Right lobe of liver (tissue), 6 donors: ENCODE measurements at regions not wholly inside any gene's neighbourhood (a gene's known extent, or its start where the extent isn't known, plus 50 kb on each side); places are given as distances from the start of the nearest gene placed in this dataset.
"Not testable (repeated sequence)": the region's sequence is repeated elsewhere in the genome, so short reads cannot be mapped to it uniquely, and the experiment has no call there.

Source experiments
- ATAC-seq, 4 donors: fragments of 200-7000 bp; cut with Tn5 transposase; one replicate each; pipeline ENCODE4 v1.9.1; 2020; ENCODE audit warnings: mild to moderate bottlenecking in 4 of 4, moderate library complexity in 4 of 4
- DNase-seq, 3 donors: peaks; one replicate each; pipeline ENCODE4 v3.0.0-alpha.2; 2020
- H3K27ac ChIP-seq, 3 donors: fragments of 200-600 bp; one replicate each; pipeline ENCODE4 v1.8.0; 2022
- H3K27me3 ChIP-seq, 2 donors: fragments of 200-600 bp; one replicate each; pipeline ENCODE4 v1.8.0; 2022
- H3K36me3 ChIP-seq, 4 donors: fragments of 200-600 bp; sonication (generic) in 1 of 4; one replicate each; pipeline versions ENCODE4 v1.5.1 to v1.8.0; 2017 to 2022; ENCODE audit warnings: control low read depth in 1 of 4
- H3K4me1 ChIP-seq, 4 donors: fragments of 200-600 bp; sonication (generic) in 1 of 4; one replicate each; pipeline versions ENCODE4 v1.5.1 to v1.8.0; 2017 to 2022; ENCODE audit warnings: control low read depth in 1 of 4
- H3K4me3 ChIP-seq, 3 donors: fragments of 200-600 bp; one replicate each; pipeline ENCODE4 v1.8.0; 2022
- H3K9me3 ChIP-seq, 4 donors: fragments of 200-600 bp; sonication (generic) in 1 of 4; one replicate each; pipeline versions ENCODE4 v1.5.1 to v1.8.0; 2017 to 2022; ENCODE audit warnings: control low read depth in 1 of 4
- CTCF ChIP-seq, 4 donors: fragments of 200-600 bp in 3 of 4; fragments of 450-650 bp in 1 of 4; IDR thresholded peaks; one replicate each; pipeline versions ENCODE4 v1.5.1 to v1.8.0; 2016 to 2022; ENCODE audit warnings: antibody characterized with exemption in 4 of 4, mild to moderate bottlenecking in 2 of 4
- POLR2A ChIP-seq: fragments of 450-650 bp; IDR thresholded peaks from one replicate; pipeline ENCODE4 v1.6.1; 2017; ENCODE audit warnings: antibody characterized with exemption, mild to moderate bottlenecking
- WGBS: methylation state at CpG from one replicate; pipeline ENCODE4 v1.1.6; 2018; ENCODE audit warnings: low coverage, low lambda C conversion rate; ENCODE audit not compliant: insufficient coverage; ENCODE audit errors: missing lambda C conversion rate; 5-methylcytosine and 5-hydroxymethylcytosine counted together
- intact Hi-C, 2 donors: fragments of 100-400 bp; cut with DNase I; formaldehyde crosslinking; loops; one replicate each; pipeline versions ENCODE4 v1.11.2 to v1.14.1; 2022
- donor health status: DM: no; HTN: yes; CAD: no.
- donor health status: DM: no; HTN: no; CAD: no.
- donor health status: DM: no; HTN: no; CAD: no.
- donor health status: DM: no; HTN: yes; CAD: no.
- donor health status: DM: no; HTN: yes; CAD: no.

- no peaks in the 10 kb centered on the region for H3K36me3 ChIP-seq
- TF ChIP-seq POLR2A = no peak
- TF ChIP-seq CTCF (IDR thresholded peaks at IDR 0.05) = no peak
- H3K4me1 ChIP-seq = no peaks in the 10 kb centered on the region
- no peaks in the 10 kb centered on the region for H3K27me3 ChIP-seq
- H3K4me3 ChIP-seq = no peak overlapping the region
- intact Hi-C loops = no loop called here
- ATAC-seq = no peak
- DNase-seq = no peak
- no peaks in the 10 kb centered on the region for H3K9me3 ChIP-seq
- 60% methylated on average over 2 of the region's 3 CpGs for WGBS
- H3K27ac ChIP-seq = no peak overlapping the region
Observed at GRCh38 chr17:27949304-27949703, 56.1 kb upstream of the LYRM9 start.

GRCh38 chr17:27950225-27950624 is 57.1 kb upstream of the LYRM9 start:
- ATAC-seq, H3K27me3 ChIP-seq, H3K4me1 ChIP-seq, H3K36me3 ChIP-seq, H3K9me3 ChIP-seq, intact Hi-C loops, H3K27ac ChIP-seq, H3K4me3 ChIP-seq, DNase-seq: not testable (repeated sequence)
- WGBS = 49% methylated on average over 5 of the region's 7 CpGs

- no peaks in the 10 kb centered on the region for H3K4me1 ChIP-seq
- 17% methylated on average over 2 of the region's 5 CpGs for WGBS
Observed at GRCh38 chr17:27950995-27951394, 57.8 kb upstream of the LYRM9 start.

GRCh38 chr17:27951872-27952271 is 58.7 kb upstream of the LYRM9 start:
- Histone ChIP-seq H3K27me3 (no peaks in the 10 kb centered on the region), H3K4me1 (no peaks in the 10 kb centered on the region), H3K27ac (no peak overlapping the region), H3K9me3 (no peaks in the 10 kb centered on the region), H3K4me3 (no peak overlapping the region), H3K36me3 (no peaks in the 10 kb centered on the region)
- TF ChIP-seq POLR2A (no peak), CTCF (IDR thresholded peaks at IDR 0.05) (no peak)
- intact Hi-C loops = no loop called here
- ATAC-seq (no peak), DNase-seq (no peak)
- WGBS = 81% methylated on average over 6 of the region's 6 CpGs

More at GRCh38 chr17:27950995-27951394, 57.8 kb upstream of the LYRM9 start:
- no peak overlapping the region for H3K4me3 ChIP-seq
- no peak overlapping the region for H3K27ac ChIP-seq
- TF ChIP-seq POLR2A = no peak
- TF ChIP-seq CTCF (IDR thresholded peaks at IDR 0.05) = no peak
- ATAC-seq = no peak
- intact Hi-C loops = no loop called here
- no peaks in the 10 kb centered on the region for H3K36me3 ChIP-seq
- no peaks in the 10 kb centered on the region for H3K9me3 ChIP-seq
- no peaks in the 10 kb centered on the region for H3K27me3 ChIP-seq
- no peak for DNase-seq

- Histone ChIP-seq H3K36me3 (no peaks in the 10 kb centered on the region), H3K27me3 (no peaks in the 10 kb centered on the region), H3K4me1 (no peaks in the 10 kb centered on the region), H3K9me3 (no peaks in the 10 kb centered on the region), H3K27ac (no peak overlapping the region), H3K4me3 (no peak overlapping the region)
- intact Hi-C loops = no loop called here
- TF ChIP-seq POLR2A = no peak
- no peak for TF ChIP-seq CTCF (IDR thresholded peaks at IDR 0.05)
- DNase-seq (no peak), ATAC-seq (no peak)
- 62% methylated on average over 5 of the region's 7 CpGs for WGBS
Observed at GRCh38 chr17:27952366-27952765, 59.2 kb upstream of the LYRM9 start.
